HEK293T (cell line): ENCODE measurements at regions not wholly inside any gene's neighbourhood (a gene's known extent, or its start where the extent isn't known, plus 50 kb on each side); places are given as distances from the start of the nearest gene placed in this dataset.

Experiments used
- ARNT ChIP-seq: fragments of 450-650 bp; IDR thresholded peaks from 2 replicates; pipeline ENCODE4 v1.6.1; 2017; ENCODE audit warnings: mild to moderate bottlenecking
- BHLHE40 ChIP-seq: fragments of 450-650 bp; IDR thresholded peaks from 2 replicates; pipeline ENCODE4 v1.6.1; 2016; ENCODE audit warnings: mild to moderate bottlenecking, moderate library complexity, borderline replicate concordance
- CTBP1 ChIP-seq: fragments of 450-650 bp; IDR thresholded peaks from 2 replicates; pipeline ENCODE4 v1.6.1; 2016; ENCODE audit warnings: borderline replicate concordance
- ELF4 ChIP-seq: fragments of 450-650 bp; IDR thresholded peaks from 2 replicates; pipeline ENCODE4 v1.6.1; 2017; ENCODE audit warnings: antibody characterized with exemption
- FOXA1 ChIP-seq: fragments of 450-650 bp; IDR thresholded peaks from 2 replicates; pipeline ENCODE4 v1.6.1; 2016; ENCODE audit warnings: mild to moderate bottlenecking
- FOXM1 ChIP-seq: fragments of 450-650 bp; IDR thresholded peaks from 2 replicates; pipeline ENCODE4 v1.6.1; 2017; ENCODE audit warnings: mild to moderate bottlenecking, borderline replicate concordance
- HDGF ChIP-seq: fragments of 450-650 bp; IDR thresholded peaks from 2 replicates; pipeline ENCODE4 v1.6.1; 2017; ENCODE audit warnings: antibody characterized with exemption, borderline replicate concordance
- LEF1 ChIP-seq: fragments of 450-650 bp; IDR thresholded peaks from 2 replicates; pipeline ENCODE4 v1.6.1; 2017; ENCODE audit warnings: mild to moderate bottlenecking, borderline replicate concordance
- NFRKB ChIP-seq: fragments of 450-650 bp; IDR thresholded peaks from 2 replicates; pipeline ENCODE4 v1.6.1; 2016; ENCODE audit warnings: mild to moderate bottlenecking, moderate library complexity
- SP1 ChIP-seq: fragments of 450-650 bp; IDR thresholded peaks from 2 replicates; pipeline ENCODE4 v1.6.1; 2017
- SUZ12 ChIP-seq: fragments of 450-650 bp; IDR thresholded peaks from 2 replicates; pipeline ENCODE4 v1.6.1; 2016; ENCODE audit warnings: mild to moderate bottlenecking
- TARDBP ChIP-seq: fragments of 450-650 bp; IDR thresholded peaks from 2 replicates; pipeline ENCODE4 v1.6.1; 2016
- ZNF384 ChIP-seq: fragments of 450-650 bp; IDR thresholded peaks from 2 replicates; pipeline ENCODE4 v1.6.1; 2016
- TF ChIP-seq, protein P1 (sequence below): fragments of 450-650 bp; IDR thresholded peaks from 2 replicates; pipeline ENCODE4 v1.6.1; 2016

DNA sequence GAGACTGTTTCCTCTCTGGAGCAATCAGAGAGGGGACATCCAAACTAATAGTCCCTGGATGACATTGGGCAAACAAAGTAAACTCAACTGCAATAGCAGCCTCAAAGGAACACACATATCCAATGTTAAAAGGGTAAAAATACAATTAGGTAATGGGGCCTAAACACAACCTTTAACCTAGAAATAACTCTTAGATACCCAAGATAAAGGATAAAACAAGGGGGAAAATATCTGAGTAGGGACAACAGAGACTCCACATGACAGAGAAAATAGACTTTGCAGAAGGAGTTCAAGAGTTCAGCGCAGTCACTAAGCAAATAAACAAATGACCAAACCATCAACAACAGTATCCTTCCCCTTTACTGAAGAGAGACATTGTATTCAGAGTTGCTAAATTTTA is 149.3 kb downstream of the FBXO4 start:
- TF ChIP-seq SP1 (no peak), NFRKB (no peak), FOXM1 (no peak), ZNF384 (no peak), ELF4 (no peak), CTBP1 (no peak), TARDBP (no peak), FOXA1 (no peak), SUZ12 (no peak), HDGF (no peak), LEF1 (no peak), ARNT (no peak), BHLHE40 (no peak)
- TF ChIP-seq, protein P1, sequence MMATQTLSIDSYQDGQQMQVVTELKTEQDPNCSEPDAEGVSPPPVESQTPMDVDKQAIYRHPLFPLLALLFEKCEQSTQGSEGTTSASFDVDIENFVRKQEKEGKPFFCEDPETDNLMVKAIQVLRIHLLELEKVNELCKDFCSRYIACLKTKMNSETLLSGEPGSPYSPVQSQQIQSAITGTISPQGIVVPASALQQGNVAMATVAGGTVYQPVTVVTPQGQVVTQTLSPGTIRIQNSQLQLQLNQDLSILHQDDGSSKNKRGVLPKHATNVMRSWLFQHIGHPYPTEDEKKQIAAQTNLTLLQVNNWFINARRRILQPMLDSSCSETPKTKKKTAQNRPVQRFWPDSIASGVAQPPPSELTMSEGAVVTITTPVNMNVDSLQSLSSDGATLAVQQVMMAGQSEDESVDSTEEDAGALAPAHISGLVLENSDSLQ, result no peak
